NCI-H1436 (cell line): ENCODE measurements at regions not wholly inside any gene's neighbourhood (a gene's known extent, or its start where the extent isn't known, plus 50 kb on each side); places are given as distances from the start of the nearest gene placed in this dataset.

ENCODE experiments used
- DNase-seq: peaks from one replicate; lab custom pipeline; 2025; lab: John Stamatoyannopoulos, UW

GRCh38 chrX:39984191-39984956, 113.4 kb downstream of the BCOR start:
- no peak for DNase-seq

- DNase-seq, result no peak
These were observed 112.7 kb downstream of the BCOR start for GRCh38 chrX:39985071-39985470.

- DNase-seq, result no peak
These were observed 112.2 kb downstream of the BCOR start for GRCh38 chrX:39985551-39985950.

- DNase-seq, result no peak
These were observed 109.3 kb downstream of the BCOR start for GRCh38 chrX:39988496-39988895.

- DNase-seq, result no peak
These were observed 107.4 kb downstream of the BCOR start for GRCh38 chrX:39990388-39990787.

- DNase-seq, result no peak
These were observed 105.5 kb downstream of the BCOR start for GRCh38 chrX:39992300-39992699.

GRCh38 chrX:39995457-39995856, 102.3 kb downstream of the BCOR start:
- DNase-seq, result no peak

GRCh38 chrX:39996536-39996935, 101.2 kb downstream of the BCOR start:
- DNase-seq, result no peak

GRCh38 chrX:39998636-39999406, 98.9 kb downstream of the BCOR start:
- DNase-seq, result no peak
